GM18499 (cell line): ENCODE measurements at regions not wholly inside any gene's neighbourhood (a gene's known extent, or its start where the extent isn't known, plus 50 kb on each side); places are given as distances from the start of the nearest gene placed in this dataset.

ENCODE experiments used
- ATAC-seq: cut with Tn5 transposase; IDR thresholded peaks from one replicate; pipeline ENCODE4 v1.9.1; 2021; ENCODE audit warnings: moderate number of reproducible peaks; ENCODE audit not compliant: insufficient read depth, unreplicated experiment

GRCh38 chr22:47738472-47739013, 976.1 kb downstream of the TBC1D22A start:
- no peak for ATAC-seq

DNA sequence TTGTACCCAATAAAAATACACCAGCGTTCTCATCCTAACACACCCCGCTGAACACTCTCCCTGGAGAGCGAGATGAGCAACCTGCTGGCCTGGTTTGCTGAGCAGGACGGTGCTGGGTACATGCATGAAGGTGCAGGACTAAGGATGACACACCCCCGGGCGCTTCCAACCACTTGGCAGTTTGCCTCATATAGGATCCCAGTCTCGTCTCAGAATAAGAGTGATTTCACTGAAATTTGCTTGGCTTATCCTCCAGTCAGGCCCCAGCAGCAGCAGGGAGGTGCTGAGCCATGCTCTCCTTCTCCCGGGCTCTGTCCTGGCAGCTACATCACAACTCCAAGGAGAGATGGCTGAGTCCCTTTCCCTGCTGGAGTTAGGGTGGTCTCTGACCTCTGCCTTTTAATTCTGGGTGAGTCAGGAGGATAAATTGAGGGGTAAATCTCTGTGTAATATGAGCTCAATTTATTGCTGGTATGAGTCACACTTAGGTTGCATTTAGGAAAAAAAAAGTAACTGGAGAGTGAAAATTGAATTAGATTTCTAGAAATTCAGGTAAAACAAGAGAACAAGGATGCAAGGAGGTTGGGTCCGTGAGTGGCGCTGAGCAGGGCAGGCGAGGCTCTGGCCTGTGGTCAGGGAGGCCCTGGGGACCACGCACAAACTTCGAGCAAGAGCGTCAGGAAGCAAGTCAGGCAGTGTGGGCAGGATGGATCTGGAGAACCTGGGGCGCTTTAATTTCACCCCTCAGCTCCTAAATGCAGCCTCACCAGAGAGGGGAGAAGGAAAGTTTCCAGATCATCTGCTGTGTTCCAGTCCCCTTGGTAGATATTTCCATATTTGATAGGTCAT, 974.0 kb downstream of the TBC1D22A start:
- no peak for ATAC-seq

- ATAC-seq = no peak
Observed at GRCh38 chr22:47734511-47734910, 972.1 kb downstream of the TBC1D22A start.

DNA sequence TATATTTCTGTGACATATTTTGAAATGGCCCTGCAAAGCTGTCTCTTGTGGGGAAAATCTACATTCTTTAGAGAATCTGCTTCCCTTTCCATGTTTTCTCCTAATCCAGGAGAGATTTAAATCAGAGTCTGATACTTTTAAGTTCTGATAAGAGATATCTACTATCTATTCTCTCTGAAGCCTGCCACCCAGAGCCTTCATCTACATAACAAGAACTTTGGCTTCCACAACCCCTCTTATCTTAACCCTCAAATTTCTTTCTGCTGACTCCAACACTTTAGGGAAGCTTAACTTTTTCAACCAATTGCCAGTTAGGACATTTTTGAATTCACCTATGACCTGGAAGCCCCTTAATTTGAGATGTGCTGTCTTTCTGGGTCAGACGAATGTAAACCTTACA, 965.2 kb downstream of the TBC1D22A start:
- no peak for ATAC-seq

DNA sequence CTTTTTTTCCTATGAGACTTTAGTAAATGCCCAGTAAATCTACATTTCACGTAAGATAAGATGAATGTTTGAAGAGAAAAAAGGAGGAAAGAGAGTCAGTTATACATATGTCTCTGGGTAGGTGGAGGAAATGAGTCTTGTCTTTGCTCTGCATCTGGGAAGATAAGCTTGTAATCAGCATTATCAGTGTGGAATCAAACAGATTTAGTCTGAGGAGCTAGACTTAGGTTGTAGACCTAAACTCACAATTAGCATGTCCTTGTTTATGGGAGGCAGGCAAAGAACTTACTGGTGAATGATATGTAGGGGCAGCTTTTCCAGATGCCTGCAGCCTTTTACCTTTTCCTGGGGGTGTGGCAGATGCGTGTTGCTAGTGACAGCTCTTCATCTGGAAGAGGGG, 962.3 kb downstream of the TBC1D22A start:
- no peak for ATAC-seq

- ATAC-seq = no peak
Observed at GRCh38 chr22:47724030-47724429, 961.6 kb downstream of the TBC1D22A start.

DNA sequence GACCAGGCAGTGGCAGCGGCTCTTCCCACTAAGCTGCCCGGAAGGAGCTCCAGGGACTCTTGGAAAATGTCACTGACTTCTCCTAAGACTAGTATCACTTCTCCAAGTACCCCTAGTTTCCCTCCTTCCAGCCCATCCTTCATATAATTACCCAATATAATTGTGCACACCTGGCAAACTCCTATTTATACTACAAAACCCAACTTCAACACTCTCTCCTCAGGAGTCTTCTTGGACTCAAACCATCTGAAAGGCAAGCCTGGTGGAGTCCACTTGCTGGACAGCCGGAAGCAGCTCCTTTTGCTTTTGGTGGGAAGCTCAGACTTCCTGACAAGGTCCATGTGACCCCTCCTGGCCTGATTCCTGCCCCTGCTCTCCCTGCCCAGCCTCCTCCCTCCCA, 955.9 kb downstream of the TBC1D22A start:
- no peak for ATAC-seq

DNA sequence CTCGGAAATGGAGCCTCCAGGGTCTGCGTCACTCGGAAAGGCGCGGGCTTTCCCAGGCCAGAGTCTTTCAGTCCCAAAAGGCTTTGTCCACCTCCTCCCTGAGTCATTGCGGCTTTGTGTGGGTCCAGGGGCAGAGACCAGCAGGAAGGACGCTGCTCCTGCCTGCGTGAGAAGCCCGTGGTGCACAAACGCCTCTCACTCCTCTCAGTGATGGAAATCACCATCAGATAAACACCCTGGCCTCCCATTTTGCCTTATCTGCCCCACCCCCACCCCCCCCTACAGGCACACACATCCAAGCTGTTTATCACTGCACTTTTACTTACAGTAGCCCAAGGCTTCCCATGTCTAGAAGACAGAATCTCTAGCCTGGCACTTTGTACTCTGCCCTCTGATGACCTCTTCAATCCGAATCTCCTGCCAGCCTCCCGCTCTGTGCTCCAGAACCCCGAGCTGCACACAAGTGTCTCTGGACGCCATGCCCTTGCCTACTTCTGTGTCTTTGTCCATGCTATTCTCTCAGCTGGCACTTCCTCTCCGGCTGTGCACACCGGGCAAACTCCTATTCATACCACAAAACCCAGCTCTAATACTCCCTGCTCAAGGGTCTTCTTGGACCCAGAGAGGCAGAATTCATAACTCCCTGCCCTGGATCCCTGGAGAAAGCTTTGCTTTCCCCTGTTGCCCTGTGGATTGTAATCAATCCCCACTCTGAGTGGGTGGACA, 954.6 kb downstream of the TBC1D22A start:
- no peak for ATAC-seq

GRCh38 chr22:47715866-47716578, 953.6 kb downstream of the TBC1D22A start:
- no peak for ATAC-seq

DNA sequence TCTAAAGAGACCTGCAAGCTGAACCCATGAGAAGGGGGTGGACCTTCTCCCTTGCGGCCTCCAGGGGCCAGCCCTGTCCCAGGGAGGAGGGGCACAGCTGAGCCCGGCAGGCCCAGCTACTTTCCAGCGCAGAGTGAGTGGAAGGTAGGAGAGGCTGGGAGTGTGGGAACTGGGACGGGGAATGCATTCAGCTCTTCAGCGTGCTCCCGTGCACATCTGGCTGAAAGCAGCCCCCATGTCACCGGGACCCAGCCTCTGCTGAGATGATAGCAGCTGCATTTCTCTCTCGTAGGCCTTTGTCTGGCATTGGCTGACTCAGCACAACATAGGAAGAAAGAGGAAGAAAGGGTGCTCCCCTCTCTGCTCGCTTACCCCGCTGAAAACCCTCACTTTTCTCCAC, 951.5 kb downstream of the TBC1D22A start:
- ATAC-seq = no peak

DNA sequence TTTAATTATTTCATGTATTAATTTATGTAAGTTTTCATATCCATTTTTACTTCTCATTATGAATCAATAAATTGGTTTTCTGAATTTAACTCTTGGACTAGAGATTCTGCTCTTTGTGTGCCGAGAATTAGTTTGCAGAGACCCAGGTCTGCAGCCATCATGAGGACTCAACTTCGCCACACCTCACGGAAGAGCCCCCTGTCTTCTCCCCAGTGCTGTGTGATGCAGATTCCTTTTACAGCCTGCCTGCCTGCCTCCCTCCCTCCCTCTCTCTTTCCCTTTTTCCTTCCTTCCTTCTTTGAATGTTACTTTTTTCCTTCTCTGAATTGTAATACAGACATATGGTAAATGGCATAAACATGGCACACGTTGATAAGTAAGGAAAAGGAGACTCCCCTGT, 947.7 kb downstream of the TBC1D22A start:
- ATAC-seq = no peak

DNA sequence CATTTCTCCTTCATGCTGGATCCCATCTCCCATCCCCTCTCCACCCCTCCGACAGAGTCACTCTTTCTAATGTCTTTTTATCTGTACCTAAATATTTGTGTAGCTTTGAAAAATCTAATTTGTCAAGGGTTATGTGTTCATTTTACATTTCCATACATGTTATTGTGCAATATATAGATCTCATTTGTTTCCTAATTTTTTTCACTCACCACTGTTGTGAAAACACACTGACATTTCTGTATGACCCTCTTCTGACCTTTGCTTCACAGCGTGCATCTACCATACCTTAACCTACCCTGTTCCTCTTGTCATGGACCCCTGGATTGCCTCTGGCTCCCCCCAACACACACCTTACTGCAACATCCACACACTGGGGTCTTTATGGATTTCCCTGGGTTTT, 942.9 kb downstream of the TBC1D22A start:
- ATAC-seq = no peak

- ATAC-seq = no peak
Observed at GRCh38 chr22:47698906-47699305, 936.5 kb downstream of the TBC1D22A start.

GRCh38 chr22:47697861-47698260, 935.4 kb downstream of the TBC1D22A start:
- ATAC-seq = no peak

GRCh38 chr22:47696776-47697175, 934.3 kb downstream of the TBC1D22A start:
- ATAC-seq = no peak

DNA sequence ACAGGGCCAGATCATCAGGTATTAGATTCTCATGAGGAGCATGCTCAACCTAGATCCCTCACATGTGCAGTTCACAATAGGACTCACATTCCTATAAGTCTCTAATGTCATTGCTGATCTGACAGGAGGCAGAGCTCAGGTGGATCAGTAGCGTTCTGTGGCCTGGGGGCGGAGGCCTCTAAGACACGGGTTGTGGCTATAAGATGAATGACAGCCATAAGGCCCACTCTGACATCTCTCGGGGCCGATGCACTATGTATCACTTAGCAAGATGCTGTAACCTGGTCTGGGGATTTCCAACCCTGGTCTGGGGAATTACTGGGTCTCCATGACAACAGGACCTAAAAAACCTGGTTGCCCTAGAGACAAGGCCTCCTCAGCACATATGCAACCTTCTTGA, 932.7 kb downstream of the TBC1D22A start:
- ATAC-seq = no peak

DNA sequence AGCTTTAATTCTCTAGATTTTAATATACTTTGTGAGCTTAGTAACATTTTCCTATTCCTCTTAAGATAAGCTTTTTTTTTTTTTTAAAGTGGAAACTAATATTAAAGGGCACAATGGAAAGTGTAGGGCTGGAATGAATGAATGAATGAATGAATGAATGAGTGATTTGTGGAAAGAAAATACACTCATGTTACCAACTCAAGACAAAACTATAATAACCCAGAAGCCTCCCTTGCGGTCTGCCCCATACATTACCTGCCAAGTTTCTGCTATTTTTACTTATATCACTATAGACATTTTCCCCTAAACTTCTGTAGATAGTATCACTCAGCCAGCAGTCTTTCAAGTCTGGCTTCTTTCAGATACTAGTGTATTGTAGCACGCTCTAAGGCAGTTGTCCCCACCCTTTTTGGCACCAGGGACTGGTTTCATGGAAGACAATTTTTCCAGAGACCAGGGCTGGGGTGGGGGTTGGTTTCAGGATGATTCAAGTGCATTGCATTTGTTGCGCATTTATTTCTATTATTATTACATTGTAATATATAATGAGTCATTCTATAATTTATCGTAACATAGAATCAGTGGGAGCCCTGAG, 932.2 kb downstream of the TBC1D22A start:
- ATAC-seq = no peak

GRCh38 chr22:47693606-47694005, 931.2 kb downstream of the TBC1D22A start:
- ATAC-seq = no peak

DNA sequence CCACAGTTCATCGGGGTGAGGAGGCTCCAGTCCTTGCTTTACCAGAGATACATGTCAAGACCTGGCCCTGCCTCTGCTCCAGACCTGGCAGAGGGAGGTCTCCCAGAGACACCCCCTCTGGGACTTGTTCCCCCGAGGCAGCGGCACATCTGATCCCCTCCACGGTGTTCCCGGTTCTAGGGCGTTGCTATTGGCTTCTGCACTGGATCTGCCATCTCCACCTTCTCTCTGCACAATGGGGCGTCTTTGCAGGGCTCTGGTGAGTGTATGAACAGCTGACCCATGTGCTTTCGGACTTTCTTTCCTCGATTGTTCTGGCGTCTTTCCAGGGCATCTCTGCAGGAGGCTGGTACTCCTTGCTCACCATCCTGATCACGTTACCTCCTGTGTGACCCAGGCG, 930.4 kb downstream of the TBC1D22A start:
- ATAC-seq = no peak

DNA sequence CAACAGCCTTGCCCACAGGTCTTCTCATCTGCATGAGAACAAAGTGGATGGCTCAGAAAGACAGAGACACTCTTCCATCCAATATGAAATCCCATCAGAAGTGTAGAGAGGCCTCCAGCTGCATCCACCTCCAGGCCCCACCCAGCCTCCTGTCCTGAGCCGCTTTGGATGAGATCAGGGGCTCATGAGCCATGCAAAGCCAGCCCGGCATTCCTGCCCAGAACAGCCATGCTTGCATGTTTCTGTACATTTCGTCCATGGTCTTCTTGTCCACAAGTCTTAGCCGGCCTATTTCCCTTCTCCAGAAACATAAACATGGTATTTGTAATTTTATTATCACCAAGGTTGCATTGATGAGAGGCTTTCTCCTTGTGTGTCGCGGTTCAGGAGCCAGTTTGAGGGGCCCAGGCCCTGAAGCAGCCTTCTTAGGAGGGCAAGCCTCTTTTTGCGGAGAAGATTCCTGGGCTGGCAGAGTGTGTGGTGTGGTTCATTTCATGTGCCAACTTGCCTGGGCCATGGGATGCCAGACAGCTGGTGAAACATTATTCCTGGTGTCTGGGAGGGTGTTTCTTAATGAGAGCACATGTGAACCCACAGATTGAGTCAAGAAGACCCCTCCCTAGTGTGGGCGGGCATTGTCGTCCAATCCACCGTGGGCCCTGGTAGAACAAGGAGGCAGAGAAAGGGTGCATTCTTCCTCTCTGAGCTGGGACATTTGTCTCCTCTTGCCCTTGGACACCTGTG, 928.9 kb downstream of the TBC1D22A start:
- ATAC-seq = no peak
